Eye (tissue), 1 donor: ENCODE measurements at regions not wholly inside any gene's neighbourhood (a gene's known extent, or its start where the extent isn't known, plus 50 kb on each side); places are given as distances from the start of the nearest gene placed in this dataset.

Experiments
- DNase-seq: peaks from one replicate; pipeline ENCODE4 v3.0.0-alpha.2; 2015

- DNase-seq = no peak
These were observed 122.8 kb upstream of the NUDT4 start for GRCh38 chr12:93254911-93255310.

GRCh38 chr12:93256256-93256969 is 121.3 kb upstream of the NUDT4 start:
- no peak for DNase-seq

- no peak for DNase-seq
These were observed 116.1 kb upstream of the NUDT4 start for GRCh38 chr12:93261505-93262094.

- DNase-seq = no peak
These were observed 104.7 kb upstream of the NUDT4 start for GRCh38 chr12:93272997-93273396.

GRCh38 chr12:93273834-93274564 is 103.7 kb upstream of the NUDT4 start:
- peak; percentile 65 for DNase-seq

- DNase-seq = no peak
These were observed 102.8 kb upstream of the NUDT4 start for GRCh38 chr12:93274937-93275336.

GRCh38 chr12:93275589-93275988 is 102.1 kb upstream of the NUDT4 start:
- DNase-seq = no peak

- DNase-seq = no peak
These were observed 97.9 kb upstream of the NUDT4 start for GRCh38 chr12:93279565-93280412.

- DNase-seq = no peak
These were observed 90.6 kb upstream of the NUDT4 start for GRCh38 chr12:93287149-93287548.

- no peak for DNase-seq
These were observed 89.1 kb upstream of the NUDT4 start for GRCh38 chr12:93288626-93289025.

- DNase-seq = no peak
These were observed 87.3 kb upstream of the NUDT4 start for GRCh38 chr12:93290391-93290790.

GRCh38 chr12:93292213-93292612 is 85.5 kb upstream of the NUDT4 start:
- no peak for DNase-seq

GRCh38 chr12:93292731-93293566 is 84.8 kb upstream of the NUDT4 start:
- DNase-seq = no peak

- no peak for DNase-seq
These were observed 80.7 kb upstream of the NUDT4 start for GRCh38 chr12:93297032-93297431.

- DNase-seq = no peak
These were observed 80.2 kb upstream of the NUDT4 start for GRCh38 chr12:93297536-93297935.

GRCh38 chr12:93299262-93299846 is 78.4 kb upstream of the NUDT4 start:
- DNase-seq = no peak

- DNase-seq = no peak
These were observed 77.1 kb upstream of the NUDT4 start for GRCh38 chr12:93300611-93301021.

GRCh38 chr12:93302331-93303229 is 75.1 kb upstream of the NUDT4 start:
- DNase-seq = peak; percentile 48

- DNase-seq = no peak
These were observed 71.1 kb upstream of the NUDT4 start for GRCh38 chr12:93306636-93307035.

- DNase-seq = no peak
These were observed 69.4 kb upstream of the NUDT4 start for GRCh38 chr12:93308281-93308680.

GRCh38 chr12:93311827-93312226 is 65.9 kb upstream of the NUDT4 start:
- no peak for DNase-seq
